H1 (cell line): ENCODE measurements at regions not wholly inside any gene's neighbourhood (a gene's known extent, or its start where the extent isn't known, plus 50 kb on each side); places are given as distances from the start of the nearest gene placed in this dataset.

Experiments
- CTCF ChIA-PET: fragments of 300-600 bp; sonication (Branson Sonifier 250); formaldehyde crosslinking; loops from one replicate; lab custom pipeline; 2021; ENCODE audit not compliant: partially characterized antibody; lab: Charles Lee
- POLR2A ChIA-PET: fragments of 300-600 bp; sonication (Branson Sonifier 250); formaldehyde crosslinking; loops from one replicate; lab custom pipeline; 2021; ENCODE audit warnings: inconsistent platforms; ENCODE audit not compliant: partially characterized antibody; lab: Charles Lee
- DNase-seq, 2 experiments: peaks; one replicate each; pipeline versions ENCODE4 v3.0.0 to v3.0.0-alpha.2; 2010 to 2022; ENCODE audit warnings: low spot score in 2 of 2, low read depth in 1 of 2, mixed read lengths in 1 of 2
- FAIRE-seq: peaks from 2 replicates; lab custom pipeline; 2011; peaks lifted over from hg19 to GRCh38; lab: Jason Lieb, UNC
- H2AFZ ChIP-seq: 2 replicates; pipeline ENCODE4 v1.8.1; 2012; ENCODE audit warnings: low read length, inconsistent platforms
- H2AK5ac ChIP-seq: 2 replicates; pipeline ENCODE4 v1.6.1; 2013; ENCODE audit warnings: low read depth, low read length
- H2BK120ac ChIP-seq: replicated peaks from 2 replicates; pipeline ENCODE3; 2013; ENCODE audit warnings: low read depth, low read length, inconsistent platforms
- H2BK12ac ChIP-seq: 2 replicates; pipeline ENCODE4 v1.6.1; 2013; ENCODE audit warnings: low read depth, low read length
- H2BK15ac ChIP-seq: 2 replicates; pipeline ENCODE4 v1.6.1; 2013; ENCODE audit warnings: low read length
- H2BK20ac ChIP-seq: 2 replicates; pipeline ENCODE4 v1.6.1; 2013; ENCODE audit warnings: low read length
- H2BK5ac ChIP-seq: 2 replicates; pipeline ENCODE4 v1.6.1; 2013; ENCODE audit warnings: low read depth, low read length
- H3K14ac ChIP-seq: 2 replicates; pipeline ENCODE4 v1.6.1; 2013; ENCODE audit warnings: inconsistent platforms; ENCODE audit not compliant: insufficient read length
- H3K18ac ChIP-seq: 2 replicates; pipeline ENCODE4 v1.6.1; 2013; ENCODE audit warnings: low read length; ENCODE audit errors: extremely low read depth
- H3K23ac ChIP-seq: 2 replicates; pipeline ENCODE4 v1.6.1; 2013; ENCODE audit warnings: inconsistent platforms; ENCODE audit not compliant: insufficient read length
- H3K23me2 ChIP-seq: 2 replicates; pipeline ENCODE4 v1.6.1; 2013; ENCODE audit warnings: low read depth, low read length
- H3K27ac ChIP-seq: 2 replicates; pipeline ENCODE4 v1.6.1; 2011; ENCODE audit warnings: low read depth, low read length, inconsistent platforms
- H3K27me3 ChIP-seq, 4 experiments: replicated peaks in 1 of 4; 1 replicate in 1 of 4; 2 replicates in 3 of 4; pipeline versions ENCODE4 v1.6.1 to v1.8.1; 2011 to 2013; ENCODE audit warnings: low read length in 3 of 4, mild to moderate bottlenecking in 3 of 4, inconsistent platforms in 2 of 4, mixed read lengths in 2 of 4, moderate library complexity in 1 of 4; ENCODE audit not compliant: control insufficient read depth in 3 of 4, insufficient read depth in 3 of 4; ENCODE audit errors: extremely low read depth in 1 of 4
- H3K36me3 ChIP-seq, 4 experiments: 2 replicates each; pipeline versions ENCODE4 v1.6.1 to v1.8.1; 2011 to 2013; ENCODE audit warnings: mild to moderate bottlenecking in 4 of 4, low read length in 3 of 4, moderate library complexity in 2 of 4, control low read depth in 1 of 4, inconsistent platforms in 1 of 4; ENCODE audit not compliant: insufficient read depth in 4 of 4, control insufficient read depth in 2 of 4
- H3K4ac ChIP-seq: replicated peaks from 2 replicates; pipeline ENCODE3; 2013; ENCODE audit warnings: low read length, low read depth, mixed read lengths, inconsistent platforms; ENCODE audit not compliant: insufficient read length
- H3K4me1 ChIP-seq, 4 experiments: replicated peaks in 1 of 4; 1 replicate in 1 of 4; 2 replicates in 3 of 4; pipeline versions ENCODE4 v1.6.1 to v1.8.1; 2011 to 2013; ENCODE audit warnings: low read length in 3 of 4, inconsistent platforms in 2 of 4, mixed read lengths in 1 of 4; ENCODE audit not compliant: insufficient read depth in 4 of 4, control insufficient read depth in 3 of 4
- H3K4me2 ChIP-seq, 2 experiments: 2 replicates each; pipeline versions ENCODE4 v1.6.1 to v1.8.1; 2011 to 2013; ENCODE audit warnings: low read depth in 2 of 2, low read length in 2 of 2, control low read depth in 1 of 2, inconsistent platforms in 1 of 2, mild to moderate bottlenecking in 1 of 2; ENCODE audit not compliant: insufficient read depth in 1 of 2
- H3K4me3 ChIP-seq, 4 experiments: fragments of 200-600, 300-600 bp in 1 of 4; sonication (generic), shearing (Covaris generic), sonication (Bioruptor Twin) in 1 of 4; 2 replicates each; pipeline versions ENCODE4 v1.5.1 to v1.8.1; 2011 to 2016; ENCODE audit warnings: low read length in 4 of 4, low read depth in 3 of 4, control low read depth in 2 of 4, inconsistent platforms in 2 of 4, mild to moderate bottlenecking in 2 of 4, mixed read lengths in 1 of 4, moderate library complexity in 1 of 4; ENCODE audit not compliant: insufficient read depth in 2 of 4; ENCODE audit errors: extremely low read depth in 1 of 4
- H3K56ac ChIP-seq: replicated peaks from 2 replicates; pipeline ENCODE3; 2013; ENCODE audit warnings: low read depth, mild to moderate bottlenecking, mixed read lengths, low read length, inconsistent platforms; ENCODE audit not compliant: insufficient read length
- H3K79me1 ChIP-seq: 2 replicates; pipeline ENCODE4 v1.6.1; 2013; ENCODE audit warnings: low read depth, low read length, control low read depth
- H3K79me2 ChIP-seq, 2 experiments: 2 replicates each; pipeline versions ENCODE4 v1.6.1 to v1.8.1; 2012 to 2013; ENCODE audit warnings: low read length in 2 of 2, mild to moderate bottlenecking in 2 of 2, inconsistent platforms in 1 of 2; ENCODE audit not compliant: insufficient read depth in 2 of 2, control insufficient read depth in 1 of 2
- H3K9ac ChIP-seq, 4 experiments: replicated peaks in 1 of 4; 1 replicate in 1 of 4; 2 replicates in 3 of 4; pipeline versions ENCODE4 v1.6.1 to v1.8.1; 2011 to 2013; ENCODE audit warnings: low read depth in 3 of 4, low read length in 3 of 4, control low read depth in 2 of 4, mild to moderate bottlenecking in 2 of 4, moderate library complexity in 2 of 4, inconsistent platforms in 1 of 4; ENCODE audit errors: extremely low read depth in 1 of 4
- H3K9me3 ChIP-seq, 2 experiments: 2 replicates each; pipeline versions ENCODE4 v1.6.1 to v1.8.1; 2012 to 2013; ENCODE audit warnings: mild to moderate bottlenecking in 2 of 2, moderate library complexity in 2 of 2, control low read depth in 1 of 2, inconsistent platforms in 1 of 2, low read depth in 1 of 2, low read length in 1 of 2, mixed read lengths in 1 of 2; ENCODE audit not compliant: insufficient read depth in 2 of 2
- H4K20me1 ChIP-seq, 2 experiments: replicated peaks in 1 of 2; 2 replicates each; pipeline versions ENCODE3 to v1.8.1; 2011 to 2013; ENCODE audit warnings: inconsistent platforms in 2 of 2, low read length in 2 of 2, mild to moderate bottlenecking in 1 of 2; ENCODE audit not compliant: insufficient read depth in 2 of 2, control insufficient read depth in 1 of 2
- H4K5ac ChIP-seq: 2 replicates; pipeline ENCODE4 v1.6.1; 2013; ENCODE audit warnings: low read length, low read depth, mixed read lengths, inconsistent platforms; ENCODE audit not compliant: insufficient read length
- H4K8ac ChIP-seq: 2 replicates; pipeline ENCODE4 v1.8.0; 2013; ENCODE audit warnings: mild to moderate bottlenecking, moderate library complexity, low read length, inconsistent platforms; ENCODE audit not compliant: insufficient read depth; ENCODE audit errors: extremely low read depth
- H4K91ac ChIP-seq: replicated peaks from 2 replicates; pipeline ENCODE3; 2013; ENCODE audit warnings: low read length, mixed read lengths, inconsistent platforms; ENCODE audit not compliant: insufficient read length
- WGBS, 2 experiments: shearing (Covaris generic) in 1 of 2; methylation state at CpG; one replicate each; pipeline versions ENCODE4 v1.1.6 to v1.1.7; 2013 to 2015; ENCODE audit warnings: low lambda C conversion rate in 2 of 2, mixed read lengths in 2 of 2, inconsistent platforms in 1 of 2, low coverage in 1 of 2, missing lambda C conversion rate in 1 of 2; ENCODE audit not compliant: insufficient replicate concordance in 2 of 2, insufficient coverage in 1 of 2, insufficient read length in 1 of 2; ENCODE audit errors: extremely low coverage in 1 of 2, missing lambda C conversion rate in 1 of 2; 5-methylcytosine and 5-hydroxymethylcytosine counted together

- Histone ChIP-seq H2BK5ac (peak overlapping the region; percentile 55; the same call in 1 of the 2 replicates), H4K8ac (no peak overlapping the region), H3K79me1 (no peaks in the 10 kb centered on the region), H2BK12ac (no peak overlapping the region), H3K9ac (no peak overlapping the region), H3K9me3 (no peaks in the 10 kb centered on the region), H3K4me1 (peaks cover 4 to 14% (median 9%) of the 10 kb centered on the region in 4 experiments; a peak in 4 of 7 replicates), H4K91ac (peak overlapping the region; percentile 60), H3K23ac (no peak overlapping the region), H2BK20ac (no peak overlapping the region), H3K23me2 (no peaks in the 10 kb centered on the region), H2BK15ac (no peak overlapping the region), H2BK120ac (no peak overlapping the region), H3K4ac (no peak overlapping the region), H2AK5ac (no peak overlapping the region), H3K56ac (no peak overlapping the region), H3K27me3 (no peaks in the 10 kb centered on the region), H3K79me2 (peaks cover 8 to 99% of the 10 kb centered on the region in 2 experiments; a peak in 3 of 4 replicates), H4K20me1 (peaks cover 0 to 2% of the 10 kb centered on the region in 2 experiments), H3K36me3 (no peaks in the 10 kb centered on the region), H2AFZ (no peak overlapping the region), H3K4me3 (no peak overlapping the region), H4K5ac (no peak overlapping the region), H3K18ac (0 out of 2 replicates have a peak overlapping the region, but pooled peaks have one; percentile 62), H3K14ac (no peak overlapping the region), H3K27ac (no peak overlapping the region), H3K4me2 (no peak overlapping the region)
- DNase-seq (no peak), FAIRE-seq (no peak)
- ChIA-PET CTCF (no interaction called here), POLR2A (interaction anchor here (0.7 to 1.2 kb wide), 2 partner anchors 62 to 119 kb away, joined by 3 read pairs; no protein-coding TSS in a partner anchor)
- 92% methylated on average over 1 of the region's 1 CpG; no CpG with 5 or more reads in 1 of the 2 experiments for whole genome bisulfite sequencing, 2 experiments
These were observed 420.4 kb downstream of the PCNX1 start for GRCh38 chr14:71327691-71328090.
